Lower leg skin (tissue), 3 donors: ENCODE measurements at regions not wholly inside any gene's neighbourhood (a gene's known extent, or its start where the extent isn't known, plus 50 kb on each side); places are given as distances from the start of the nearest gene placed in this dataset.

Source experiments
- CTCF ChIP-seq, 3 donors: fragments of 450-650 bp; IDR thresholded peaks; one replicate each; pipeline ENCODE4 v1.5.1; 2016; ENCODE audit warnings: antibody characterized with exemption in 3 of 3, mild to moderate bottlenecking in 3 of 3, moderate library complexity in 2 of 3
- POLR2A ChIP-seq, 2 donors: fragments of 450-650 bp; IDR thresholded peaks; one replicate each; pipeline ENCODE4 v1.6.1; 2016 to 2017; ENCODE audit warnings: antibody characterized with exemption in 2 of 2, mild to moderate bottlenecking in 1 of 2, moderate library complexity in 1 of 2

GRCh38 chr2:240229005-240229404 lies 88.5 kb upstream of the OTOS start:
- TF ChIP-seq CTCF (IDR thresholded peaks at IDR 0.05) (no peak), POLR2A (IDR thresholded peaks at IDR 0.05) (no peak)
